ENCODE measurements at regions not wholly inside any gene's neighbourhood (a gene's known extent, or its start where the extent isn't known, plus 50 kb on each side); places are given as distances from the start of the nearest gene placed in this dataset.

- TF ChIP-seq, protein P1, sequence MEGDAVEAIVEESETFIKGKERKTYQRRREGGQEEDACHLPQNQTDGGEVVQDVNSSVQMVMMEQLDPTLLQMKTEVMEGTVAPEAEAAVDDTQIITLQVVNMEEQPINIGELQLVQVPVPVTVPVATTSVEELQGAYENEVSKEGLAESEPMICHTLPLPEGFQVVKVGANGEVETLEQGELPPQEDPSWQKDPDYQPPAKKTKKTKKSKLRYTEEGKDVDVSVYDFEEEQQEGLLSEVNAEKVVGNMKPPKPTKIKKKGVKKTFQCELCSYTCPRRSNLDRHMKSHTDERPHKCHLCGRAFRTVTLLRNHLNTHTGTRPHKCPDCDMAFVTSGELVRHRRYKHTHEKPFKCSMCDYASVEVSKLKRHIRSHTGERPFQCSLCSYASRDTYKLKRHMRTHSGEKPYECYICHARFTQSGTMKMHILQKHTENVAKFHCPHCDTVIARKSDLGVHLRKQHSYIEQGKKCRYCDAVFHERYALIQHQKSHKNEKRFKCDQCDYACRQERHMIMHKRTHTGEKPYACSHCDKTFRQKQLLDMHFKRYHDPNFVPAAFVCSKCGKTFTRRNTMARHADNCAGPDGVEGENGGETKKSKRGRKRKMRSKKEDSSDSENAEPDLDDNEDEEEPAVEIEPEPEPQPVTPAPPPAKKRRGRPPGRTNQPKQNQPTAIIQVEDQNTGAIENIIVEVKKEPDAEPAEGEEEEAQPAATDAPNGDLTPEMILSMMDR (IDR thresholded peaks at IDR 0.05; ENCODE audit: insufficient read depth, low read length): no peak
- no peak for DNase-seq (ENCODE audit: low read depth)
Observed at GRCh38 chr20:51918561-51918960, 116.2 kb upstream of the SALL4 start.

GRCh38 chr20:51917886-51918535 is 115.7 kb upstream of the SALL4 start:
- TF ChIP-seq, protein P1 (IDR thresholded peaks at IDR 0.05; ENCODE audit: insufficient read depth, low read length): no peak
- DNase-seq (ENCODE audit: low read depth): no peak
- no peak overlapping the region for H3K4me3 ChIP-seq (ENCODE audit: low read depth, low read length)

More at GRCh38 chr20:51918561-51918960, 116.2 kb upstream of the SALL4 start:
- no peak overlapping the region for H3K4me3 ChIP-seq (ENCODE audit: low read depth, low read length)

GRCh38 chr20:51916244-51916643 is 113.9 kb upstream of the SALL4 start:
- TF ChIP-seq, protein P1 (IDR thresholded peaks at IDR 0.05; ENCODE audit: insufficient read depth, low read length): no peak
- no peak overlapping the region for H3K4me3 ChIP-seq (ENCODE audit: low read depth, low read length)
- DNase-seq (ENCODE audit: low read depth): no peak

DNA sequence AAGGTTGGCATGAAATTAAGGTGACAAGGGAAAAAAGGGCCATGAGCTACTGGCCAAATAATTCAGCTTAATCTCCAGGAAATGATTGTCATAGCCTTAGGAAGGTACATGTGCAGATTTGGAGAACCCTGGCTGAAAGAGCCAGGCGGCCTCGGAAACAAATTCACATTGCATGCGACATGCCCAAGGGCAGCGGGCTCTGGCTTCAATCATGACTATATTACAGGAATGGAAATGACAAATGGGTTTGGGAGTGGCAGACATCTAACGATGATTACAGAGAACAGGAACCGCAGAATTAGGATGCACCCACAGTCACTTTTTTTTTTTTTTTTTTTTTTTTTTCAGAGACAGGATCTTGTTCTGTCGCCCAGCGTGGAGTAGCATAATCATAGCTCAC is 112.4 kb upstream of the SALL4 start:
- H3K4me3 ChIP-seq (ENCODE audit: low read depth, low read length): no peak overlapping the region
- TF ChIP-seq, protein P1 (IDR thresholded peaks at IDR 0.05; ENCODE audit: insufficient read depth, low read length): no peak
- no peak for DNase-seq (ENCODE audit: low read depth)

GRCh38 chr20:51910321-51911050 is 108.2 kb upstream of the SALL4 start:
- TF ChIP-seq, protein P1 (IDR thresholded peaks at IDR 0.05; ENCODE audit: insufficient read depth, low read length): no peak
- H3K4me3 ChIP-seq (ENCODE audit: low read depth, low read length): no peak overlapping the region
- no peak for DNase-seq (ENCODE audit: low read depth)

DNA sequence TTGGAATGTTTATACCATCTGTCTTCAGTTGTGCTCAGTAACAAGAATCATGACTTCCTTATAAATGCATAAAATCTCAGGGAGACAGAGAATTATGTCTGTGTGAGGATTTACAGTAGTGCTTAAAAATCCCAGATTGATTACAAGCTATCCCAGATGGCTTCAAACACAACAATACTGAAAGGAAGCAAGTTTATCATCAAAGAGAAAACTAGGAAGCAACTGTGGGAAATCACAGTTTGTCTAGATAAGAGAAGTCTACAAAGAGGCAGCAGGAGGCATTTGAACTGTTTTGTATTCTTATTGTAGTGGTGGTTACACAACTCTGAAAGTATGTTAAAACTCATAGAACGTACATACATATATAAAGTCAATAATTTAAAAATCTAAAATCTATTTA is 104.4 kb upstream of the SALL4 start:
- H3K4me3 ChIP-seq (ENCODE audit: low read depth, low read length): no peak overlapping the region
- DNase-seq (ENCODE audit: low read depth): no peak
- TF ChIP-seq, protein P1 (IDR thresholded peaks at IDR 0.05; ENCODE audit: insufficient read depth, low read length): no peak
